ENCODE measurements at regions not wholly inside any gene's neighbourhood (a gene's known extent, or its start where the extent isn't known, plus 50 kb on each side); places are given as distances from the start of the nearest gene placed in this dataset.
"Not testable (repeated sequence)": the region's sequence is repeated elsewhere in the genome, so short reads cannot be mapped to it uniquely, and the experiment has no call there.

GRCh38 chr1:188496506-188496905, 1667.8 kb downstream of the PLA2G4A start:
- no peak for DNase-seq

GRCh38 chr1:188497020-188497419, 1668.3 kb downstream of the PLA2G4A start:
- DNase-seq: no peak

GRCh38 chr1:188499690-188500089, 1670.9 kb downstream of the PLA2G4A start:
- DNase-seq: no peak

- DNase-seq: no peak
Measured at GRCh38 chr1:188514917-188515316, 1686.2 kb downstream of the PLA2G4A start.

GRCh38 chr1:188517139-188517538, 1688.4 kb downstream of the PLA2G4A start:
- DNase-seq: no peak

- DNase-seq: no peak
Measured at GRCh38 chr1:188551176-188551575, 1722.4 kb downstream of the PLA2G4A start.

GRCh38 chr1:188557053-188557452, 1728.3 kb downstream of the PLA2G4A start:
- no peak for DNase-seq

GRCh38 chr1:188582911-188583532, 1754.3 kb downstream of the PLA2G4A start:
- no peak for DNase-seq

- no peak for DNase-seq
Measured at GRCh38 chr1:188584119-188584518, 1755.4 kb downstream of the PLA2G4A start.

- DNase-seq: no peak
Measured at GRCh38 chr1:188590641-188591040, 1761.9 kb downstream of the PLA2G4A start.

- DNase-seq: no peak
Measured at GRCh38 chr1:188594542-188595235, 1765.9 kb downstream of the PLA2G4A start.

- no peak for DNase-seq
Measured at GRCh38 chr1:188599313-188599712, 1770.6 kb downstream of the PLA2G4A start.

- no peak for DNase-seq
Measured at GRCh38 chr1:188611432-188611831, 1782.7 kb downstream of the PLA2G4A start.

- DNase-seq: no peak
Measured at GRCh38 chr1:188615321-188615720, 1786.6 kb downstream of the PLA2G4A start.

GRCh38 chr1:188620236-188620635, 1791.5 kb downstream of the PLA2G4A start:
- DNase-seq: no peak

- DNase-seq: no peak
Measured at GRCh38 chr1:188641566-188642211, 1812.9 kb downstream of the PLA2G4A start.

GRCh38 chr1:188642704-188643103, 1814.0 kb downstream of the PLA2G4A start:
- DNase-seq: no peak

- DNase-seq: no peak
Measured at GRCh38 chr1:188652678-188653077, 1823.9 kb downstream of the PLA2G4A start.

- not testable (repeated sequence) for DNase-seq
Measured at GRCh38 chr1:188655966-188656365, 1821.7 kb downstream of the BRINP3 start.

- DNase-seq: no peak
Measured at GRCh38 chr1:188660572-188660971, 1817.1 kb downstream of the BRINP3 start.

- DNase-seq: no peak
Measured at GRCh38 chr1:188665477-188665876, 1812.2 kb downstream of the BRINP3 start.

GRCh38 chr1:188668083-188668482, 1809.6 kb downstream of the BRINP3 start:
- no peak for DNase-seq

- no peak for DNase-seq
Measured at GRCh38 chr1:188669728-188670382, 1807.8 kb downstream of the BRINP3 start.

GRCh38 chr1:188670837-188671236, 1806.8 kb downstream of the BRINP3 start:
- no peak for DNase-seq

All from central memory CD4-positive, alpha-beta T cell (primary cell).